NCI-H1092 treated with DMSO at 0.1 percent for 48 hours (cell line): ENCODE measurements at regions not wholly inside any gene's neighbourhood (a gene's known extent, or its start where the extent isn't known, plus 50 kb on each side); places are given as distances from the start of the nearest gene placed in this dataset.
"Not testable (repeated sequence)": the region's sequence is repeated elsewhere in the genome, so short reads cannot be mapped to it uniquely, and the experiment has no call there.

Experiments
- DNase-seq: peaks from one replicate; lab custom pipeline; 2025; lab: John Stamatoyannopoulos, UW

DNA sequence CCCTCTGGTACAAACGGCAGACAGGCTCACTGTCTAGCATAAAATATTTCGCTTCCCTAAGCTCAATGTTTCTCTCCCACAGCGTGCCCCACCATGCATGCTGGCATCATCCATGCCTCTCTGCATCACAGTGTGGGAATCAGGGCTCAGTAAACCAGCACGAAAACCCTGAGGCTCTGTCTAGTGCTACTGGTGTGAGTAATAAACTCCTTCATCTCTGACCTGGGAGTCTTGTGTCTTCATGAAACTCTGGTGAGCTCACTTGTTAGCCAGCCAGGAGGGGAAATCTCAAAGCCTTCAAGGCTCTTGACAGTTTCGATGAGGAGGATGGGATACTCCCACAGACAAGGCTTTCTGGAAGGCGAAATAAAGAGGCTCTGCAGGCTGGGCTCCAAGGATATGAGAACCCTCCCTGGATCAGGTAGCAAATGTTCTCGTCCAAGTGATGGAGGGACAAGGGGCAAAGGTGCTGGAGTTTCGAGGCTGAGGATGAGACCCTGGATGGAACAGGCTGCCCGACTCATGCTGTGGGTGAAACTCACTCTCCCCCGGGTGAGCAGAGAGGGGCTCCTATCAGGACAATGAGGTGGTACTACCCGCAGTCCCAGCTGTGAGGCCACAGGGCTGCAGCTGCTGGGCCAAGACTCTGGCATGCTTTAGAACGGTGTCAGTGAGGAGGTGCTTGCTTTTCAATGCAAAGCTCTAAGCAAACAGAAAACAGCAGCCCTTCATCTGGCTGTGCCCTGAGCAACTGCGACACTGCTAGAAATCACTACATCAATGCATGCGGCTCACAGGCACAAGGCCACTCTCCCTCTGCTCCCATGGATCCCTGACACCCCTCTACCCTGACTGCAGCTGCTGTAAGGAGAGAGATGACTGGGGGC, 69.3 kb downstream of the SHANK2 start:
- DNase-seq = peak; percentile 62

- DNase-seq = no peak
These were observed 70.8 kb downstream of the SHANK2 start for GRCh38 chr11:71181566-71181965.

GRCh38 chr11:71180694-71181470, 71.5 kb downstream of the SHANK2 start:
- DNase-seq = no peak

DNA sequence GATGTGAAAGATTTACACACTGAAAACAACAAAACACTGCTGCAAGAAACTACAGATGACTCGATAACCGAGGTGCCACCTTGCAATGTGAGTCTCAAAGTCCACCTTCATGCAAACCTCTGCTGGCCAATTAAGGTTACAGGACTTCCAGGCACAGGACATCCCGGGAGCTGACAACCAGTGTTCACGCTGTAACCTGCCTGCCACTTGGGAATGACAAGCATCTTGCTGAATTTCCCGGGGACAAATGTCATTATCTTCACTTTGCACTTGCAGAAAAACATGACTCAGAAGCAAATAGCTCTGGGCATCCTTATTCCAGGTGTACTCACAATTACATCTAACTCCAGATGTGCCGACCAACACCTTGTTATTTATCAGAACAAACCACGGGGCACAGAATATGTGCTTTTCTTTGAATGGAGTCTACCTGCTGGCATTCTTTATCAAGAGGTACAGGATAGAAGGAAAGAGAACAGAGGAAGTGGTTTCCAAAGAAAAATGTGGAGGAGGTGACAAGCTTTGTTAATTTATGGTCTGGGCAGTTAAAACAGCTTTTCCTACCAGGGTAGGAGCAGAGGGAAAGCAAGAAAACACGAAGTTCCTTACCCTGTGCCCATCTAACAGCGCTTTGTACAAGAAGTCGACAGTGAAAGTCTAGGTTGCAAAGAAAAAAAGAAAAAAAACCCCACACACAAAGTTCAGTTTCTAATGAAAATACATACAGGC, 72.3 kb downstream of the SHANK2 start:
- no peak for DNase-seq

DNA sequence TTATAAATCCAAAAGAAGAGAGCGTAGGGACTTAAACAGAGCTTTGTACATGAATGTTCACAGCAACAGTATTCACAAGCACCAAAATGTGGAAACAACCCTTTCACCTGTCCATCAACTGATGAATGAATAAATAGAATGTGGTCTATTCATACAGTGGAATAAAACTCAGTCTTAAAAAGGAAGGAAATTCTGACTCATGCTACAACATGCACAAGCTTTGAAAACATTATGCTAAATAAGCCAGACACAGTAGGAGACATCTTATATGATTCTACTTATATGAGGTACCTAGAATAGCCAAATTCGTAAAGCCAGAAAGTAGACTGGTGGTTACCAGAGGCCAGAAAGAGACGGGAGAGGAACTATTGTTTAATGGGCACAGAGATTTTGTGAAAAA, 74.3 kb downstream of the SHANK2 start:
- DNase-seq = no peak

GRCh38 chr11:71176812-71177211, 75.6 kb downstream of the SHANK2 start:
- peak; percentile 8 for DNase-seq

GRCh38 chr11:71173709-71174108, 78.7 kb downstream of the SHANK2 start:
- DNase-seq = no peak

DNA sequence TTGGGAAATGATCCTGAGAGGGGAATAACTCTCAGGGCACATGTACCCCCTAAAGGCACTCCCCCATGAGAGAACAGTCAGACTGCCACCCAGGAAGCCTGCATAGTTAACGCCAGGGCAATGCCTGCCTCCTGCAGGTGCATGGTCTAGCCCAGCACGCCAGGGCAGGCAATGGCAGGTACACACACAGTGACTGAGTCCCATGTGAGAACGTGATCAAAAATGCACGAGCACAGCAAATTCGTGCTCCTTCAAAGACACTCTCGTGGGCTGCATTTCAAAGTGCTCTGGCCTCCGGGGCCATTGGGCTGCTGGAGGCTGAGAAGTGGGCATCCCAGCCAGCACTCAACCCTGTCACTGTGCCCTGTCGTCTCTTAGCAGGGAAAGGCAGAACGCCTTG, 79.7 kb downstream of the SHANK2 start:
- DNase-seq = no peak

DNA sequence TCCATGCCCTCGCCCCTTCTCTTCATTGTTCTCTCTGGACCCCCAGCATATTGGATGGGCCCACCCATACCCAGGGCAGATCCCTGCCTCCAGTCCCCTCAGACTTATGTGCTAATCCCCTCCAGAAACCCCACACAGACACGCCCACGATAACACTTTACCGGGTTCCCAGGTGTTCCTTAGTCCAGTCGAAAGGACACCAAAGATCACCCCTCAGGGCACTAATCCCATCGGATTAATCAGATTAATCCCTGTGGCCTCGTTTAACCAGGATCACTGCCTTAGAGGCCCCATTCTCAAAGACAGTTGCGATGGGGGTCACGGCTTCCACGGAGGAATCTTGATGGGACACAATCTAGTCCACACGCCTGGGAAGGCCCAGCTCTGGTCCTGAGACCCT, 80.8 kb downstream of the SHANK2 start:
- DNase-seq = no peak

GRCh38 chr11:71170624-71171423, 81.6 kb downstream of the SHANK2 start:
- no peak for DNase-seq

DNA sequence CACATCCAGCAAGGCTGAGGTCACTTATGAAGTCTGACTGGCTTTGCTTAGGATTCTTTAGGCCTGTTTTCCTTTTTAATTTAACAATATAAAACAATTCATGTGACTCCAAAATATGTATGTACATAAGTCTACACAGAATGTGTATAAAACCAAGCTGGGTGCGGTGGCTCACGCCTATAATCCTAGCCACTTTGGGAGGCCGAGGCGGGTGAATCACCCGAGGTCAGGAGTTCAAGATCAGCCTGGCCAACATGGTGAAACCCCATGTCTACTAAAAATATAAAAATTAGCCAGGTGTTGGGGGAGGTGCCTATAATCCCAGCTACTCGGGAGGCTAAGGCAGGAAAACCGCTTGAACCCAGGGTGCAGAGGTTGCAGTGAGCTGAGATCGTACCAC, 83.1 kb downstream of the SHANK2 start:
- no peak for DNase-seq

DNA sequence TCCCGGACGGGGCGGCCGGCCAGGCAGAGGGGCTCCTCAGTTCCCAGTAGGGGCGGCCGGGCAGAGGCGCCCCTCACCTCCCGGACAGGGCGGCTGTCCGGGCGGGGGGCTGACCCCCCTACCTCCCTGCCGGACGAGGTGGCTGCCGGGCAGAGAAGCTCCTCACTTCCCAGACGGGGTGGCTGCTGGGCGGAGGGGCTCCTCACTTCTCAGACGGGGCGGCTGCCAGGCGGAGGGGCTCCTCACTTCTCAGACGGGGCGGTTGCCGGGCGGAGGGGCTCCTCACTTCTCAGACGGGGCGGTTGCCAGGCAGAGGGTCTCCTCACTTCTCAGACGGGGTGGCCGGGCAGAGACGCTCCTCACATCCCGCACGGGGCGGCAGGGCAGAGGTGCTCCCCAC, 84.6 kb downstream of the SHANK2 start:
- DNase-seq = not testable (repeated sequence)

DNA sequence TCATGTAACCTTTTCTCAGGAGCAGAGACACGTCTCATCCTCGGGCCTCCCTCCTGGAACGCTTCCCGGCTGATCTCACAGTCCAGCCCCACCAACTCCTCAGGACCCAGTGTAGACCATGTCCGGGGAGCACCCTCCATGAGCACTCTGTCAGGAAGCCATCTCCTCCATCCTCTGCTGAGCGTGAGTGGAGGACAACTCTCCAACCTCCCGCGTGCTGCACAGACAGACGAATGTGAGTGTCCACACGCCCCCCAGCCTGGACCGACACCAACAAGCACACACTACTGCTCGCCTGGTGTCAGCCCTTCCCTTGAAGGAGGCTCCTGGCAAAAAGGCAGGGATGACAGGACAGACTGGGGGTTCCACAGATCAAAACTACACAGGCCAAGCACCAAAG, 86.6 kb downstream of the SHANK2 start:
- no peak for DNase-seq

GRCh38 chr11:71164621-71165020, 87.8 kb downstream of the SHANK2 start:
- no peak for DNase-seq

- no peak for DNase-seq
These were observed 88.2 kb downstream of the SHANK2 start for GRCh38 chr11:71164186-71164585.

DNA sequence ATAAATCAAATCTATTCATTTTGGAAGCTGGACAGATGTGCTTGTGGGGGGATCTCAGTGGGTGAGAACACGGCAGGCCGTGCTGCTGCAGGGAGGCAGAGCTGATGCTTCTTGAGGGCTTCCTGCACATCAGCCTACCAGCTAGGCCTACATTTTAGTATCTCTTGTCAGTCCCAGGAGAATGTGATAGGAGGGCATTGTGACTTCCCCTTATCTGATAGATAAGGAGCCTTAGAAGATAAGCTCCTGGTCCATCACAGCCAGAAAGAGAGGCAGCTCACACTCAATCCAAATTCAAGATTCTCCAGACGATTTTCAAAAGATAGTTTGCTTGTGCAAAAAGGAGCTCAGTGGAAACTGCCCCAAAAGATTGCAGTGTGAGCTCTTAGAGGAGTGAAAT, 89.0 kb downstream of the SHANK2 start:
- no peak for DNase-seq

DNA sequence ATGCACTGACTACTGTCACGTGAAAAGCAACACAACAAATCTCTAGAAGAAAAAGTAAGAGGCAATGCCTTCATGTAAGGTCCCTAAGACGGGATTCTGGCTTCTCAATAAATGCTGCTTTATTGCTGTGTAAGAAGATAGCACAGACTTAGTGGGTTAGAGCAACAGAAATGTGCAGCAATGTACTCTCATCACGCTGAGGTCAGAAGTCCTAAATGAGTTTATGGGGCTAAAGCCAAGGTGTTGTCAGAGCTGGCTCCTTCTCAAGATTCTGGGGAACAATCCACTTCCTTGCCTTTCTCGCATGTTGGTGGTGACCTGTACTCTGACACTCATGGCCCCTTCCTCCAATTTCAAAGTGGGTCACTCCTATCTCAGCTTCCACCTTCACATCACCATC, 93.4 kb downstream of the SHANK2 start:
- DNase-seq = no peak

- DNase-seq = not testable (repeated sequence)
These were observed 94.7 kb downstream of the SHANK2 start for GRCh38 chr11:71157676-71158075.

GRCh38 chr11:71156301-71156700, 96.1 kb downstream of the SHANK2 start:
- no peak for DNase-seq

- no peak for DNase-seq
These were observed 96.5 kb downstream of the SHANK2 start for GRCh38 chr11:71155846-71156245.

GRCh38 chr11:71154261-71154805, 98.0 kb downstream of the SHANK2 start:
- DNase-seq = no peak
